Fibroblast of the conjunctiva (primary cell): ENCODE measurements at regions not wholly inside any gene's neighbourhood (a gene's known extent, or its start where the extent isn't known, plus 50 kb on each side); places are given as distances from the start of the nearest gene placed in this dataset.
"Not testable (repeated sequence)": the region's sequence is repeated elsewhere in the genome, so short reads cannot be mapped to it uniquely, and the experiment has no call there.

Source experiments
- DNase-seq: peaks from one replicate; pipeline ENCODE4 v3.0.0-alpha.2; 2010; ENCODE audit warnings: low read depth

DNA sequence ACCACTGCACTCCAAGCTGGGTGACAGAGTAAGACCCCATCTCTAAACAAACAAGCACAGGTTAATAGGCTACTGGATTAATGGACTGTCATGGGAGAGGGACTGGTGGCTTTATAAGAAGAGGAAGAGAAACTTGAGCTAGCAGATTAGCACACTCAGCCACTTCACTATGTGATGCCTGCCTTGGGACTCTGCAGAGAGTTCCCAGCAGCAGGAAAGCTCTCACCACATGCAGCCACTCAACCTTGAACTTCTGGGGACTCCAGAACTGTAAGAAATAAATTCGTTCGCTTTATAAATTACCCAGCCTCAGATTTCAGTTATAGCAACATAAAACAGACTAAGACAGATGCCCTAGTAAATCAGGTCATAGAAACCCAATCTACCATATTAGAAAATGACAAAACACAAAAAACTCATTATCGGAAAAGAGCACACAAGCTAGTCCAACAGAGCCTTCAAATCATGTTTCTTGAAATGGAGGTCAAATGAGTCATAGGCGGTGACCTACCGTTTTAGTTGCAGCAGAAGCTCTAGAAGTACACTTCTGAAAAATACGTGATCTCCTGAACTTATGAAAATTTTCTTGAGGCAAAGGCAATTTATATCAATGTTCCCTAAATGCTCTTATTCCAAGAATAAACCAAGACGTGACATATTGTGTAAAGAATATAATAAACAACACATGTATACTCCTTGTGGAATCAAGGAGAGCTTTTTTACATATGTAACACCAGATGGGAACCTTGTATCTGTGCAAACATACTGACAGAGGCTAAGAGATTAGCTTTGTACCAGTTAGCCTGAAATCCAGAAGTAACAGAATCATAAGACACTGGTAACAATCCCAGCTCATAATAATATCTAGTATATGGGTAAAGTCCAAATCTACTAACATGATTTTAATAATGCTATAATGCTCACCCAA is 340.9 kb upstream of the SGCG start:
- no peak for DNase-seq

- DNase-seq, result no peak
Observed at GRCh38 chr13:22846551-22846950, 334.2 kb upstream of the SGCG start.

- no peak for DNase-seq
Observed at GRCh38 chr13:22848539-22849052, 332.2 kb upstream of the SGCG start.

DNA sequence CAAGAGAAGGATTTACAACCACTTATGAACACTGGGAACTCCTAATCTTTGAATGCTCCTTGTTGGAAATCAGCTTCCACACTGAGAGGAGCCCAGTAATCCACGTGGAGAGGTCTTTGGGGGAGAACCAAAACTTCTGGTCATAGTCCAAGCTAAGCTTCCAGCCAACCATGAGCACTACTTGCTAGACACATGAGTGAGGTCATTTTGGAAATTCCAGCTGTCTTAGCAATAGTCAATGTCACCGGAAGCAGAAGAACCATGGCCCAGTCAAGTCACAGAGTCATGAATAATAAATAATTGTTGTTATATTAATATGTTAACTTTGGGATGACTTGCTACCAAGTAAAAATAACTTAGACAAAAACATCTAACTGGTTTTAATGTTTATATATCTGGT is 324.9 kb upstream of the SGCG start:
- DNase-seq, result no peak

DNA sequence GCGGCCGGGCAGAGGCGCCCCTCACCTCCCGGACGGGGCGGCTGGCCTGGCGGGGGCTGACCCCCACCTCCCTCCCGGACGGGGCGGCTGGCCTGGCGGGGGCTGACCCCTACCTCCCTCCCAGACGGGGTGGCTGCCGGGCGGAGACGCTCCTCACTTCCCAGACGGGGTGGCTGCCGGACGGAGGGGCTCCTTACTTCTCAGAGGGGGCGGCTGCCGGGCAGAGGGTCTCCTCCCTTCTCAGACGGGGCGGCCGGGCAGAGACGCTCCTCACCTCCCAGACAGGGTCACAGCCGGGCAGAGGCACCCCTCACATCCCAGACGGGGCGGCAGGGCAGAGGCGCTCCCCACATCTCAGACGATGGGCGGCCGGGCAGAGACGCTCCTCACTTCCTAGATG is 321.8 kb upstream of the SGCG start:
- DNase-seq, result not testable (repeated sequence)

DNA sequence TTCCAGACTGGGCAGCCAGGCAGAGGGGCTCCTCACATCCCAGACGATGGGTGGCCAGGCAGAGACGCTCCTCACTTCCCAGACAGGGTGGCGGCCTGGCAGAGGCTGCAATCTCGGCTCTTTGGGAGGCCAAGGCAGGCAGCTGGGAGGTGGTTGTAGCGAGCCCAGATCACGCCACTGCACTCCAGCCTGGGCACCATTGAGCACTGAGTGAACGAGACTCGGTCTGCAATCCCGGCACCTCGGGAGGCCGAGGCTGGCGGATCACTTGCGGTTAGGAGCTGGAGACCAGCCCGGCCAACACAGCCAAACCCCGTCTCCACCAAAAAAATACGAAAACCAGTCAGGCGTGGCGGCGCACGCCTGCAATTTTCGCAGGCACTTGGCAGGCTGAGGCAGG is 321.4 kb upstream of the SGCG start:
- not testable (repeated sequence) for DNase-seq

GRCh38 chr13:22861958-22862466 is 318.8 kb upstream of the SGCG start:
- DNase-seq, result no peak

DNA sequence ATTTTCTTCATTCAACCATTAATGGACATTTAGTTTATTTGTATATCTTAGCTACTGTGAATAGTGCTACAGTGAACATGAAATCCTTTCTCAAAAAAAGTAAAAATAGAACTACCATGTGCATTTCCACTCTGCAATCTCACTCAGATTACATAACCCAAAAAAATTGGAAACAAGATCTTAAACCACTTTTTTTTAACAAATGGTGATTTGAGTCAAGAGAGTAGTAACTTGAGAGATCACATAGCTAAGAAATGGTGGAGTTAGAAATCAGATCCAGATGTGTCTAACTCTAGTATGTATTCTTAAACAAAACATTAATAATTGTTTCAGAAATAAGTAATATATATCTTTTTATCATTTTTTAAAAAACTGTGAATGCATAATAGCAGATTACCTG is 318.3 kb upstream of the SGCG start:
- no peak for DNase-seq

DNA sequence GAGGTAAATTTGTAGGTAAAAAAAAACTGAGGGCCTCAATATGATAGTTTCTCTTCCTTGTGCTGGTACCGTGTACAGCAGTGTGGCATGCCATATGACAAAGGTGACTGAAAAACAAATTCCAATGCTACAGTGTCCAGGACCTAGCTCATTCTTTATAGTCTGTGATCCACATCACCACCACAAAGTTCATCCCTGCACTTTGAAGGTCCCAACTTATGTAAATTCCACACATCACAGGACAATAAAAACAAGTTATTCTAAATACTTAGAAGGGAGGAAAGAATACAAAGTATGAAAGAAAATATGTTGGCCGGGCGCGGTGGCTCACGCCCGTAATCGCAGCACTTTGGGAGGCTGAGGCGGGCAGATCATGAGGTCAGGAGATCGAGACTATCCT is 314.6 kb upstream of the SGCG start:
- DNase-seq, result no peak

DNA sequence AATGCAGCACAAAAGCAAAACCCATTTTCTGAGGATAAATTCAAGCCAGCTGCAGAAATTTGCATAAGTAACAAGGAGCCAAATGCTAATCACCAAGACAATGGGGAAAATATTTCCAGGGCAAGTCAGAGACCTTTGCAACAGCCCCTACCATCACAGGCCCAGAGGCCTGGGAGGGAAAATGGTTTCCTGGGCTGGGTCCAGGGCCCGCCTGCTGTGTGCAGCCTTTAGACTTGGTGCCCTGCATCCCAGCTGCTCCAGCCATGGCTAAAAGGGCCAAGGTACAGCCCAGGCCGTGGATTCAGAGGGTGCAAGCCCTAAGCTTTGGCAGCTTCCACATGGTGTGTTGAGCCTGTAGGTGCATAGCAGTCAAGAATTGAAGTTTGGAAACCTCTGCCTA is 309.5 kb upstream of the SGCG start:
- no peak for DNase-seq

GRCh38 chr13:22874839-22875238 is 305.9 kb upstream of the SGCG start:
- DNase-seq, result no peak

GRCh38 chr13:22877421-22877820 is 303.4 kb upstream of the SGCG start:
- no peak for DNase-seq

GRCh38 chr13:22880741-22881720 is 299.7 kb upstream of the SGCG start:
- no peak for DNase-seq

DNA sequence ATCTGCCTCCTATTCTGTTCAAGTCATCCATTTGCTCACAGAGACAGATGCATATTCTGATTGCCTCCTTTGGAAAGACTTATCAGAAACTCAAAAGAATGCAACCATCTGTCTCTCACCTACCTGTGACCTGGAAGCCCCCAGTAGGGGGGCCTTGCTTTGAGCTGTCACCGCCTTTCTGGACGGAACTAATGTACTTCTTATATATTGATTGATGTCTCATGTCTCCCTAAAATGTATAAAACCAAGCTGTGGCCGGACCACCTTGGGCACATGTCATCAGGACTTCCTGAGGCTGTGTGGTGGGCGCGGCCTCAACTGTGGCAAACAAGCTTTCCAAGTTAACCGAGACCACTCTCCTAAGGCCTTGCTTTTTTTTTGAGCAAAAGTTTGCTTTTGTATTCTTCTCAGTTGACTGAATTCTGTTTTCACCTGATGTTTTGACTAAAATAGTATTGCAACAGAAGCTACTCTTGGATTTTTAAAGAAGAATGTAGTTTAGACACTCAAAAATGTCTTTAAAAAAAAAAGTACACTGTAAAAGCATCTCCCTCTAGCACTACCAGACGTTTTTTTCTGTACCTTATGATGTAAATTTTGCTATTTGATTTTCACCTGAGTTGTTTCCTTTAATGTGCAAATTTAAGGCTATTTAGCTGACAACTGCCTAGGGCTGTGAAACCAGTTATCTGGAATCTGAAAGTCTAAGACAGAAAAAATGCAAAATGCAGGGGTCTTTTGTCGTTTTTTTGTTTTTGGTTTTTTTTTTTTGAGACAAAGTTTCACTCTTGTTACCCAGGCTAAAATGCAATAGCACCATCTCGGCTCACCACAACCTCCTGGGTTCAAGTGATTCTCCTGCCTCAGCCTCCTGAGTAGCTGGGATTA is 298.8 kb upstream of the SGCG start:
- not testable (repeated sequence) for DNase-seq

- DNase-seq, result no peak
Observed at GRCh38 chr13:22883262-22883840, 297.4 kb upstream of the SGCG start.

DNA sequence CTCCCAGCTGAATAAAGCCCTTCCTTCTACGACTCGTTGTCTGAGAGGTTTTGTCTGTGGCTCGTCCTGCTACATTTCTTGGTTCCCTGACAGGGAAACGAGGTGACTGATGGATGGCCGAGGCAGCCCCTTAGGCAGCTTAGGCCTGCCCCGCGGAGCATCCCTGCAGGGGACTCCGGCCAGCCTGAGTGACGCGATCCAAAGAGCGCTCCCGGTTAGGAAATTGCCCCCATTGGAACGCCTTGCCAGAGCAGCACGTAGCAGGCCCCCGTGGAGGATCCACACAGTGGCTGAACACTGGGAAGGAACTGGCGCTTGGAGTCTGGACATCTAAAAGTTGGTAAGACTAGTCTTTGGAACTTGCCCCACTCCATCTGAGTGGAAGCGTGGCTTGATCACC is 296.8 kb upstream of the SGCG start:
- no peak for DNase-seq

- DNase-seq, result not testable (repeated sequence)
Observed at GRCh38 chr13:22886061-22886460, 294.7 kb upstream of the SGCG start.

GRCh38 chr13:22889376-22889775 is 291.4 kb upstream of the SGCG start:
- DNase-seq, result not testable (repeated sequence)

GRCh38 chr13:22893204-22893603 is 287.6 kb upstream of the SGCG start:
- no peak for DNase-seq

DNA sequence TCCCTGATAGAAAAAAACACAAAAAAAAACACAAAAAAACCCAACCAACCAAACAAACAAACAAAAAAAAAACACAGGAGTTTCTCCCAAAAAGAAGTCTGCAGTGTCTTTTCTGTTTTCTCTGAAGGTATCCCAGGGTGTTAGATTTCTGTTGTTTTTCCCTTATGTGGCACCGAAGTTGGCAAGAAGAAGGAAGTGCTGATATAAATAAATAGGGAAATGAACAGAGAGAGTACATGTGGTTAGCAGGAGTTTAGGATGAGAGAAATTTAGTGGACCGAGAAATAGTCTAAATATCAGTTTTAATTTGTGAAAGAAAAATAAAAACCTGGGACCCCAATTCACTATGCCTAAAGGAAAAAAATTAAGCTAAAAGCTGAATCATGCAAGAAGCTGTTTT is 287.0 kb upstream of the SGCG start:
- DNase-seq, result no peak
